GM21515 (cell line): ENCODE measurements at regions not wholly inside any gene's neighbourhood (a gene's known extent, or its start where the extent isn't known, plus 50 kb on each side); places are given as distances from the start of the nearest gene placed in this dataset.
"Not testable (repeated sequence)": the region's sequence is repeated elsewhere in the genome, so short reads cannot be mapped to it uniquely, and the experiment has no call there.

ENCODE experiments used
- ATAC-seq: cut with Tn5 transposase; IDR thresholded peaks from one replicate; pipeline ENCODE4 v1.9.1; 2021; ENCODE audit not compliant: unreplicated experiment

- ATAC-seq = no peak
These were observed 234.5 kb downstream of the TFAP2A start for GRCh38 chr6:10180138-10181074.

- ATAC-seq = no peak
These were observed 237.2 kb downstream of the TFAP2A start for GRCh38 chr6:10177704-10178103.

GRCh38 chr6:10175362-10175761 is 239.5 kb downstream of the TFAP2A start:
- ATAC-seq = no peak

GRCh38 chr6:10174761-10175160 is 240.1 kb downstream of the TFAP2A start:
- ATAC-seq = no peak

GRCh38 chr6:10174056-10174455 is 240.8 kb downstream of the TFAP2A start:
- no peak for ATAC-seq

GRCh38 chr6:10171706-10172105 is 243.2 kb downstream of the TFAP2A start:
- ATAC-seq = not testable (repeated sequence)

- ATAC-seq = no peak
These were observed 244.1 kb downstream of the TFAP2A start for GRCh38 chr6:10170816-10171215.

- ATAC-seq = no peak
These were observed 248.8 kb downstream of the TFAP2A start for GRCh38 chr6:10166031-10166430.

- ATAC-seq = no peak
These were observed 251.5 kb downstream of the TFAP2A start for GRCh38 chr6:10163203-10163962.

GRCh38 chr6:10156875-10157274 is 258.0 kb downstream of the TFAP2A start:
- no peak for ATAC-seq

- ATAC-seq = no peak
These were observed 260.6 kb downstream of the TFAP2A start for GRCh38 chr6:10154251-10154650.

GRCh38 chr6:10151144-10151915 is 263.5 kb downstream of the TFAP2A start:
- ATAC-seq = no peak

GRCh38 chr6:10149603-10150002 is 265.3 kb downstream of the TFAP2A start:
- ATAC-seq = no peak

GRCh38 chr6:10146715-10147451 is 268.0 kb downstream of the TFAP2A start:
- ATAC-seq = peak; percentile 100

GRCh38 chr6:10144772-10145171 is 270.1 kb downstream of the TFAP2A start:
- no peak for ATAC-seq

- no peak for ATAC-seq
These were observed 273.0 kb downstream of the TFAP2A start for GRCh38 chr6:10141746-10142443.

GRCh38 chr6:10140824-10141223 is 274.1 kb downstream of the TFAP2A start:
- no peak for ATAC-seq

- no peak for ATAC-seq
These were observed 274.7 kb downstream of the TFAP2A start for GRCh38 chr6:10140136-10140535.

GRCh38 chr6:10138917-10139316 is 276.0 kb downstream of the TFAP2A start:
- ATAC-seq = no peak

- ATAC-seq = no peak
These were observed 278.2 kb downstream of the TFAP2A start for GRCh38 chr6:10136636-10137035.
